Neural cell (in vitro differentiated cells): ENCODE measurements at regions not wholly inside any gene's neighbourhood (a gene's known extent, or its start where the extent isn't known, plus 50 kb on each side); places are given as distances from the start of the nearest gene placed in this dataset.

Experiments used
- EZH2 ChIP-seq: fragments of 200-600, 300-800 bp; shearing (Covaris generic), sonication (generic); IDR thresholded peaks from 2 replicates; pipeline ENCODE4 v1.6.1; 2014; ENCODE audit warnings: antibody characterized with exemption, low read length, borderline replicate concordance, mild to moderate bottlenecking; ENCODE audit not compliant: insufficient read depth, poor library complexity, severe bottlenecking
- MXI1 ChIP-seq: fragments of 450-650 bp; conservative IDR thresholded peaks from 2 replicates; pipeline ENCODE4 v1.6.1; 2014; ENCODE audit warnings: antibody characterized with exemption, mild to moderate bottlenecking; ENCODE audit not compliant: poor library complexity, severe bottlenecking
- RAD21 ChIP-seq: fragments of 450-650 bp; conservative IDR thresholded peaks from 2 replicates; pipeline ENCODE4 v1.6.1; 2014; ENCODE audit warnings: antibody characterized with exemption, mild to moderate bottlenecking, moderate library complexity
- TAF1 ChIP-seq: IDR thresholded peaks from 2 replicates; pipeline ENCODE4 v1.6.1; 2012; ENCODE audit warnings: low read depth
- TF ChIP-seq, protein P1 (sequence below): fragments of 450-650 bp; IDR thresholded peaks from 2 replicates; pipeline ENCODE4 v1.5.1; 2014; ENCODE audit warnings: antibody characterized with exemption, mild to moderate bottlenecking, moderate library complexity; ENCODE audit not compliant: poor library complexity, severe bottlenecking
- TF ChIP-seq, protein P2 (sequence below): IDR thresholded peaks from 2 replicates; pipeline ENCODE4 v1.6.1; 2012; ENCODE audit warnings: borderline replicate concordance

DNA sequence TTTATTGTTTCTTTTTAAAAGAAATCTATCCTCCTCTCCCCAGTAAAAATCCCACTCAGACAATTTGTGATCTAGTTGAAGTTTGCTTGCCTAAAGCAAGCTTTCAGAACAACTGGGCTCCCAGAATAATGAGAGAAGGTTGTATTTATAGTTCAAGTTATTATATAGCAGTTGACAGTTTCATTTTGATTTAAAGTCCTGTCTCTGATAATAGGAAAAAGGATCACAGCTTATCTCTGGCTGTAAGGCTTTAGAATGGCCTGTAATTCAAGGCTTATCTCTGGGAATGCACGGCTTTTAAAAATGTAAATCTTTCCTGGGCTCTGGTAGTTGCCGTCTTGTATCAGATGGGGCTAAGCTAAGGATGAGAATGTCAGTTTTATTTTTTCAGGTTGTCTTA, 123.3 kb upstream of the TMTC4 start:
- no peak for TF ChIP-seq RAD21
- TF ChIP-seq, protein P1, sequence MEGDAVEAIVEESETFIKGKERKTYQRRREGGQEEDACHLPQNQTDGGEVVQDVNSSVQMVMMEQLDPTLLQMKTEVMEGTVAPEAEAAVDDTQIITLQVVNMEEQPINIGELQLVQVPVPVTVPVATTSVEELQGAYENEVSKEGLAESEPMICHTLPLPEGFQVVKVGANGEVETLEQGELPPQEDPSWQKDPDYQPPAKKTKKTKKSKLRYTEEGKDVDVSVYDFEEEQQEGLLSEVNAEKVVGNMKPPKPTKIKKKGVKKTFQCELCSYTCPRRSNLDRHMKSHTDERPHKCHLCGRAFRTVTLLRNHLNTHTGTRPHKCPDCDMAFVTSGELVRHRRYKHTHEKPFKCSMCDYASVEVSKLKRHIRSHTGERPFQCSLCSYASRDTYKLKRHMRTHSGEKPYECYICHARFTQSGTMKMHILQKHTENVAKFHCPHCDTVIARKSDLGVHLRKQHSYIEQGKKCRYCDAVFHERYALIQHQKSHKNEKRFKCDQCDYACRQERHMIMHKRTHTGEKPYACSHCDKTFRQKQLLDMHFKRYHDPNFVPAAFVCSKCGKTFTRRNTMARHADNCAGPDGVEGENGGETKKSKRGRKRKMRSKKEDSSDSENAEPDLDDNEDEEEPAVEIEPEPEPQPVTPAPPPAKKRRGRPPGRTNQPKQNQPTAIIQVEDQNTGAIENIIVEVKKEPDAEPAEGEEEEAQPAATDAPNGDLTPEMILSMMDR: no peak
- TF ChIP-seq, protein P2, sequence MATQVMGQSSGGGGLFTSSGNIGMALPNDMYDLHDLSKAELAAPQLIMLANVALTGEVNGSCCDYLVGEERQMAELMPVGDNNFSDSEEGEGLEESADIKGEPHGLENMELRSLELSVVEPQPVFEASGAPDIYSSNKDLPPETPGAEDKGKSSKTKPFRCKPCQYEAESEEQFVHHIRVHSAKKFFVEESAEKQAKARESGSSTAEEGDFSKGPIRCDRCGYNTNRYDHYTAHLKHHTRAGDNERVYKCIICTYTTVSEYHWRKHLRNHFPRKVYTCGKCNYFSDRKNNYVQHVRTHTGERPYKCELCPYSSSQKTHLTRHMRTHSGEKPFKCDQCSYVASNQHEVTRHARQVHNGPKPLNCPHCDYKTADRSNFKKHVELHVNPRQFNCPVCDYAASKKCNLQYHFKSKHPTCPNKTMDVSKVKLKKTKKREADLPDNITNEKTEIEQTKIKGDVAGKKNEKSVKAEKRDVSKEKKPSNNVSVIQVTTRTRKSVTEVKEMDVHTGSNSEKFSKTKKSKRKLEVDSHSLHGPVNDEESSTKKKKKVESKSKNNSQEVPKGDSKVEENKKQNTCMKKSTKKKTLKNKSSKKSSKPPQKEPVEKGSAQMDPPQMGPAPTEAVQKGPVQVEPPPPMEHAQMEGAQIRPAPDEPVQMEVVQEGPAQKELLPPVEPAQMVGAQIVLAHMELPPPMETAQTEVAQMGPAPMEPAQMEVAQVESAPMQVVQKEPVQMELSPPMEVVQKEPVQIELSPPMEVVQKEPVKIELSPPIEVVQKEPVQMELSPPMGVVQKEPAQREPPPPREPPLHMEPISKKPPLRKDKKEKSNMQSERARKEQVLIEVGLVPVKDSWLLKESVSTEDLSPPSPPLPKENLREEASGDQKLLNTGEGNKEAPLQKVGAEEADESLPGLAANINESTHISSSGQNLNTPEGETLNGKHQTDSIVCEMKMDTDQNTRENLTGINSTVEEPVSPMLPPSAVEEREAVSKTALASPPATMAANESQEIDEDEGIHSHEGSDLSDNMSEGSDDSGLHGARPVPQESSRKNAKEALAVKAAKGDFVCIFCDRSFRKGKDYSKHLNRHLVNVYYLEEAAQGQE: no peak
- TF ChIP-seq EZH2: no peak
- TF ChIP-seq MXI1: no peak
- TF ChIP-seq TAF1: no peak
